ENCODE measurements at regions not wholly inside any gene's neighbourhood (a gene's known extent, or its start where the extent isn't known, plus 50 kb on each side); places are given as distances from the start of the nearest gene placed in this dataset.

GRCh38 chr11:79615425-79615824 lies 174.6 kb upstream of the TENM4 start:
- TF ChIP-seq ZNF274 (IDR thresholded peaks at IDR 0.05; ENCODE audit: low read depth, low read length) (no peak), YY1 (IDR thresholded peaks at IDR 0.05; ENCODE audit: insufficient read depth, insufficient read length) (no peak), SUZ12 (IDR thresholded peaks at IDR 0.05; ENCODE audit: extremely low read depth, insufficient read depth, insufficient read length) (no peak)
